Mononuclear cell (primary cell): ENCODE measurements at regions not wholly inside any gene's neighbourhood (a gene's known extent, or its start where the extent isn't known, plus 50 kb on each side); places are given as distances from the start of the nearest gene placed in this dataset.

Experiments
- H3K27me3 ChIP-seq: 2 replicates; pipeline ENCODE4 v1.6.0; 2011; ENCODE audit warnings: low read length, control low read depth; ENCODE audit not compliant: insufficient read depth
- H3K4me1 ChIP-seq: 2 replicates; pipeline ENCODE4 v1.5.1; 2011; ENCODE audit warnings: mild to moderate bottlenecking, low read length, control low read depth; ENCODE audit not compliant: insufficient read depth
- H3K4me3 ChIP-seq: 2 replicates; pipeline ENCODE4 v1.5.1; 2011; ENCODE audit warnings: mild to moderate bottlenecking, low read length, moderate library complexity
- H3K9me3 ChIP-seq: 2 replicates; pipeline ENCODE4 v1.5.1; 2011; ENCODE audit warnings: low read depth, mild to moderate bottlenecking, control low read depth, low read length

DNA sequence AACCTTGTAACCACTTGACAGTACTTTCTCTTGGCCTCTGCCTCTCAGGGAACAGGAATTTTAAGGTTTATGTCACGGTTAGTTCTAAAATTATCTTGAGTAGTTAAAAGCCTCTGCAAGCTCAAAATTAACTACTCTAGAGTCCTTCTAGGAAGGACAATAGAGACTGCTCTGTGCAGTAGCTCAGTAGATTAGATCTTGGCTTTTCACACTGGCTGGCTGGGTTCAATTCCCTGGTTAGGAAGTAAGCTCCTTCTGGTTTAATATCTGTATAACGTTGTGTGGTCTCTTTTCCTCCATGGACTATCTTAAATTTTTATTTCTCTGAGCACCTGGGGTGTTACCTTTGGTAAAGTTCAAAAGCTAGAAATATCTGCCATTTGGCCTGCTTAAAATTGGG is 109.2 kb downstream of the AASDHPPT start:
- no peaks in the 10 kb centered on the region for H3K27me3 ChIP-seq
- H3K4me3 ChIP-seq: no peak overlapping the region
- H3K9me3 ChIP-seq: no peaks in the 10 kb centered on the region
- H3K4me1 ChIP-seq: no peaks in the 10 kb centered on the region

DNA sequence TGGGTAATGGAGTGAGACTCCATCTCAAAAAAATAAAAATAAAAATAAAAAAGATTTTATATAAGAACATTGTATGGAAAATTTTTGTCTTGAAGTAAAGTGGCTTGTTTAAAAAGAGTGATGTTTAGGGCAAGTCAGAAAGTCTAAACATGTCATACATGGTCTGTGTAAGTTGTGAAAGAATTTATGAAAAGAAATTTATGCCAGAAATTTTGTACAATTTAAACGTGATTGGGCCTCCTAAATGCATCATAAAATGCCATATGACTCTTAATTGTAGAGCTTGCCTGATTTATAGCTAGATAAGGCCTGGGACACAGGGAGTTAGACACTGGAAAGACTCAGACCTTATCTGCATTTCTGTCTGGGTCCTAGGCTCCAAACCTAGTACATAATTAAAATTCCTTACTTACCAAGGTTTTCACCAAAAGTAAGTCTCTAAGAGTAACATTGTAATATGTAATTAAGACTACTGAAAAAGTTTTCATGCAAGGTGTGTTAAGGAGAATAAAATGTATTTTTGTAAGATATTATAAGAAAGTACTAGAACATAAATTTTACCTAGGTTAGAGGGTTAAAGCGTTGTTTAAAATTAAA is 110.5 kb downstream of the AASDHPPT start:
- no peaks in the 10 kb centered on the region for H3K27me3 ChIP-seq
- no peaks in the 10 kb centered on the region for H3K4me1 ChIP-seq
- no peak overlapping the region for H3K4me3 ChIP-seq
- no peaks in the 10 kb centered on the region for H3K9me3 ChIP-seq

DNA sequence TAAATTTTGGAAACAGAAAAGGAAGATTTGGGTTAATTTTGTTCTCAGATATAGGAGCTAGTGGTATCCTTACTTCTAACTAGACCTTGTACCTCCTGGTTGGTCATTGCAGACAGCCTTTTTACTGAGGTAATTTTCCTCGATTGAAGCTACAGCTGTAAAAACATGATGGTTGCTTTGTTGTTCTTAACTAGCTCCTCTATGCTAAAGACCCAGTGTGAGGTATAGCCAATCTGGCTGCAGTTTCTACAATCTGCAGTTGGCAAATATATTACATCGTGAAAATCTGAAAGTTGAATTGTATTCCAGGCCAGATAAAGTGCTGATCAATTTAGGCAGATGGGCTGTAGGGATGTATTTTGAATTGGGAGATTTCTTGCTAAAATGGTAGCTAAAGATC is 116.5 kb downstream of the AASDHPPT start:
- no peaks in the 10 kb centered on the region for H3K4me1 ChIP-seq
- no peak overlapping the region for H3K4me3 ChIP-seq
- no peaks in the 10 kb centered on the region for H3K9me3 ChIP-seq
- H3K27me3 ChIP-seq: no peaks in the 10 kb centered on the region

DNA sequence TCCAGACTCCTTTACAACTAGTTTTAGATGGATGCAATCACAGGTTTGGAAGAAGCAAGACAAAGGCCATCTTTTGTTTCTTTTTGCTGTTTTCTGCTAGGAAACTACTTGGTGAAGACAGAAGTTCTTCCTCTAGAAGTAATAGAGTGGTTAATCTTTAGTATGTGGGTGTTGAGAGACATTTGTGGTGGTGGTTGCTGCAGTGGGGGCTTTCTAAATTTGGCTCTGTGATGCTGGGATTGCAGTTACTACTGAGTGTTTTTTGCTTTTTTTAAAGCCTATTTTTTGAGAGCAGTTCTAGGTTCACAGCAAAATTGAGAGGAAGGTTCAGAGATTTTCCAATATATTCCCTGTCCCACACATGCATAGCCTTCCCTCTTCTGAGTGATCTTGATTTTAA is 120.0 kb downstream of the AASDHPPT start:
- H3K27me3 ChIP-seq: no peaks in the 10 kb centered on the region
- no peak overlapping the region for H3K4me3 ChIP-seq
- no peaks in the 10 kb centered on the region for H3K4me1 ChIP-seq
- H3K9me3 ChIP-seq: no peaks in the 10 kb centered on the region

DNA sequence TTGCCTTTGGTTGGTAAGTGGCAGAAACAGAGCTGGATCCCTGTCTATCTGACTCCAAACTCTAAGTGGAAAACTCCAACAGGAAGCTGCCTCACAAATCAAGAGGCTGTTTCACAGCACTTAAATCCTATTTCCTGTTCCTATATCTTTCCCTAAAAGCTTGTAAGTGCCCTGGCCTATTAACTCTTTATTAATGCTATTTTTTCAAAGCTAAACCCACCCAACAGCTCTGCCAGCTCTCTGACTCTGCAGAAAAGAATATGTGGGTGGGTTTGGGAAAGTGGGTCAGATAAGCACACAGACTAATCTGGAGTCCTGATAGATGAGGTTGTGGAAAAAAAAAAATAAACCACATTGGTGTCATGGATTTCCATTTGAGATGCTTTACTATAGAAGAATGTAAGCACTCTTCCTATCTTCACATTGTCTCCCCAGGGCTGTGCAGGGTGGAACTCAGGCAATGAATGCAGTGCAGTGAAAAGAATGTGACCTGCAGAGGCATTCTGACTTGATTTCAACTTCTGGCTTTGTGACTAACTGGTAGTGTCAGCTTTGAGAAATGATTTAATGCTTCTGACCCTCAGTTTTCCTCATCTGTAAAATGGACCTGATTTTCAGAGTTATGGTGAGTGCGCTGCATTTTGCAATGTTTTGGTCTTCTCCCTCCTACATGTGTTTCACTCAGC is 125.6 kb downstream of the AASDHPPT start:
- H3K9me3 ChIP-seq: no peaks in the 10 kb centered on the region
- H3K4me1 ChIP-seq: no peaks in the 10 kb centered on the region
- no peaks in the 10 kb centered on the region for H3K27me3 ChIP-seq
- no peak overlapping the region for H3K4me3 ChIP-seq

DNA sequence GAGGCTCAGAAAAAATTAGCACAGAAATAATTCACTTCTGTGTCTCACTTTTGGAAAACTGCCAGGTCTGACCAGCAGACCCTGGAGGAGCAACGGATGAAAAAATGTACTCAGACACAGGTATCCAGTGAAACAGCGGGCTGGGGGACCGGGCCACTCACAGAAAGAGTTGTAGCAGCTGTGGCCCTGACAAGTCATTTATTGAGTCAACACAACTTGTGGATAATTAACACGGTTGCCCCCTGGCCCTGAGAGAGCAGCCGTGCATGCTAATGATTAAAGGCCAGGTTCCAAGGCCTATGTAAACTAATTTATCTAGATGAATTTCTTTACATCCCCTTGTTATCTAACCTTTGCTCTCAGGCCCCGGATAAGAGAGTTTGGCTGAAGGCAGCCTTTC is 131.3 kb downstream of the AASDHPPT start:
- H3K27me3 ChIP-seq: no peaks in the 10 kb centered on the region
- no peak overlapping the region for H3K4me3 ChIP-seq
- H3K4me1 ChIP-seq: no peaks in the 10 kb centered on the region
- no peaks in the 10 kb centered on the region for H3K9me3 ChIP-seq

DNA sequence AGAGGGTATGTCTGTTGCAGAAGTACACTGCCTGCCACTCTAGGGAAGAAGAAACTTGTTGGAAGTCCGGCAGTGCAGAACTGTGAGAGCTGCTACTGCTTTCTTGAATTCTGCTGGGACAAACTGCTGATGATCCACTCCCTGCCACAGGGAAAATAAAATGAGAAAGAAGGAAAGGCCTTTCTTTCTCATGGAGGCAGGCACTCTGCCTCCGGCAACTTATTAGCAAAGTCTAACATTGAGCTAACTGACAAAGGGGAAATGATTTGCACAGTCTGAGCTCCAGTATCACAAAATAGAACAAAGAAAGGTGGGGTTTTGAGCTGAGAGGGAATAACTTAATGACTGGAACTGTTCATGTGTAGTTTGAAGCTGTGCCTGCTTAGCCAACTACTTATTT is 134.6 kb downstream of the AASDHPPT start:
- Histone ChIP-seq H3K4me1 (no peaks in the 10 kb centered on the region), H3K9me3 (no peaks in the 10 kb centered on the region), H3K27me3 (no peaks in the 10 kb centered on the region), H3K4me3 (no peak overlapping the region)

DNA sequence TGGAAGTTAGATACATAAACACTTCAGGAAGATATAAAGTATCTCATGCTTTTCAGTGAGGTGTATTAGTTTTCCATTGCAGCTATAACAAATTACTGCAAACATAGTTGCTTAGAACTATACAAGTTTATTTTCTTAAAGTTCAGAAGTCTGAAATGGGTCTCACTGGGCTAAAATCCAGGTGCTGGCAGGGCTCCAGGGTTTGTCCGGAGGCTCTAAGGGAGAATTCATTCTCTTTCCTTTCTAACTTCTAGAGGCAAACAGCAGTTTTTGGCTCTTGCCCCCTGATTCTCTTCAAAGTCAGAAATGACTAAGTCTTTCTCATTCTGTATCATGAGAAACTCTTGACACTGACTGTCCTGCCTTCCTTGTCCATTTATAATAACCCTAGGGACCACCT is 138.8 kb downstream of the AASDHPPT start:
- Histone ChIP-seq H3K9me3 (no peaks in the 10 kb centered on the region), H3K4me3 (no peak overlapping the region), H3K4me1 (no peaks in the 10 kb centered on the region)

DNA sequence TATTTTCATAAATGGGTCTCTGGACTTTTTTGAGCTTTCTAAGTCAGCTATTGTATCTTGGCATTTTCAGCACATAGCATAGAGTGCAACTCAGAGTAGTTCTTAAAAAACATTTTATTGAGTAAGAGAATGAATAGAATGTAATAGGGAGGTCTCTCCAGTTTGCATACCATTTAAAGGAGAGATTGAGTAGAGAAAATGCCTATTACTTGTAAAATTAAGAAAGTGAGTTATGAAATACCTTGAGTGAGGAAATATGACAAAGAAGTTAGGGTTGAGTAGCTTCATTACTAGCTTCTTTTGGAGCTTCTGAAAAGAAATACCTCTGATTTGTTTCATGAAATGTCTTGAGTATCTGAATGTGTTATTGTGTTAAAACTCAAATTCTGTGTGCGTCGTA is 140.0 kb downstream of the AASDHPPT start:
- H3K9me3 ChIP-seq: no peaks in the 10 kb centered on the region
- H3K4me1 ChIP-seq: no peaks in the 10 kb centered on the region
- no peaks in the 10 kb centered on the region for H3K27me3 ChIP-seq
- no peak overlapping the region for H3K4me3 ChIP-seq

More for the DNA sequence above, 138.8 kb downstream of the AASDHPPT start:
- H3K27me3 ChIP-seq: no peaks in the 10 kb centered on the region

DNA sequence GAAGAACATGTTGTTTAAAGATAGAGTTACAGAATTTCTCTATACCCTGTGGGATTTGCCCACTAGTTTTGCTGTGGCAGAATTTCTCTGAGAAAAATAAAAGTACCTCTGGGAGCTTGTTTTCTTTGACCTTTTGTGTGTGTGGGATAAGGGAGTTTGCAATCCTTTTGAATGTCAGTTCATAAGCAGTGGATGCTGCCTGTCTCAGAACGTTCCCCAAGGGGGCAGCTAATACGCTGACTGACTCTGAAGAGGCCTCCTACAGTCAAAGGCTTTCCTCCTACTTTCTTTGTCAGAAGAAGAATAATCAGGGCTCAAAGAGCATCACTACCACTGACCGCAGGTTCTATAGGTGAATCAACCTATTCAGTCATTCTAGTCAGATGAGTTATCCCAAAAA is 140.6 kb downstream of the AASDHPPT start:
- no peaks in the 10 kb centered on the region for H3K27me3 ChIP-seq
- no peak overlapping the region for H3K4me3 ChIP-seq
- no peaks in the 10 kb centered on the region for H3K9me3 ChIP-seq
- no peaks in the 10 kb centered on the region for H3K4me1 ChIP-seq

DNA sequence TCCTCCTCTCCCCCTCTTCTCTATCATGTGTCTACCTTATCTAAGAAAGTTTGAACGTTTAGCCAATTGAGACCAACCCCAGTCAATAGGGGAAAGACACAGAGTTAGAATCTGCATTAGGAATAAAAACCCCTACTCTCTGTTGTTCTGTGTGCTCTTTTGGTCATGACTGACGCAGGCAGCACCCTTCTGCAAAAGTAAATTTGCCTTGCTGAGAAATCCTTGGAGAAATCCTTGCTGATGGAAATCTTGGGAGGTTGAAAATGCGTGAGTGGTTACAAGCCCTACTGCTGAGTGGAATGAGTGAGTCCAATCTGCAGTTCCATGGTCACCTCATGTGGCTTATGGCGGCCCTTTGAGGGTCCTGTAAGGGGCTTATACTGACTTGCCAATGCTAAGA is 145.2 kb downstream of the AASDHPPT start:
- H3K27me3 ChIP-seq: no peaks in the 10 kb centered on the region
- no peaks in the 10 kb centered on the region for H3K9me3 ChIP-seq
- H3K4me1 ChIP-seq: no peaks in the 10 kb centered on the region

DNA sequence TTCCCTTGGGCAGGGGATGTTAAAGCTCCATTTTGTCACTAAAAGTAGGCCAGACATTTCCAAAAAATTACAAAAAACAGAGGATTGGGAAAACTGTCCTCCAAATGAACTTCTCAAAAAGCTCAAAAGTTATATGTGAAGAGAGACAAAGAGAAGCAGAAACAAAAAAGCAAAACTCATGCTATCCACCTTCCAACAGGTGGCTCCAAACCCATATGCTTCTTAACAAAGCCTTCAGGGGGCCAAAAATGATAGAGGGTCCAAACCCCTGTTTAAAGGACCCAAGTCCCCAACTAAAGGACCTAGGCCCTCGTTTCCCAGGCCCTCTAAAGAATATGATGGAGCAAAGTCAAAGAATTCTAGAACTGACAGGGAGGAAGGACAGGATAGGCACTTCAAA is 146.7 kb downstream of the AASDHPPT start:
- no peaks in the 10 kb centered on the region for H3K9me3 ChIP-seq
- H3K4me3 ChIP-seq: no peak overlapping the region
- no peaks in the 10 kb centered on the region for H3K4me1 ChIP-seq
- H3K27me3 ChIP-seq: no peaks in the 10 kb centered on the region

More for the DNA sequence above, 145.2 kb downstream of the AASDHPPT start:
- no peak overlapping the region for H3K4me3 ChIP-seq

DNA sequence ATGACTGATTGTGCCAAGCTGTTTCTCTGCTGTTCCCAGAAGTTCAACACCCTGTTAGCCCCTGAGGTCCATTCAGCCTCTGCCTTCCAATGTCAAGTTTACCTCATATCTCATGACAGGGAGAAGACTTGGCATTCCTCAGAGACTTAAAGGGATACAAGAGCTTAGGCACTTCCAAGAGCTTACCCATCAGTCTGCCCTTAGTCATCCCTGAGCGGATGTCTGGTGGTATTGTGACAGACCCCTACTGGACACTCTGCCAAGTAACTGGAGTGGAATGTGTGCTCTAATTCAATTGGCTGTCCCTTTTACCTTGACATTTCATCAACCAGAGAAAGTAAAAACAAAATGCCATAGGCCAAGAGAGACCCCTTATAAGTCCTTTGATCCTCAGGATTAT is 151.5 kb downstream of the AASDHPPT start:
- Histone ChIP-seq H3K9me3 (no peaks in the 10 kb centered on the region), H3K4me1 (no peaks in the 10 kb centered on the region), H3K4me3 (no peak overlapping the region), H3K27me3 (no peaks in the 10 kb centered on the region)

DNA sequence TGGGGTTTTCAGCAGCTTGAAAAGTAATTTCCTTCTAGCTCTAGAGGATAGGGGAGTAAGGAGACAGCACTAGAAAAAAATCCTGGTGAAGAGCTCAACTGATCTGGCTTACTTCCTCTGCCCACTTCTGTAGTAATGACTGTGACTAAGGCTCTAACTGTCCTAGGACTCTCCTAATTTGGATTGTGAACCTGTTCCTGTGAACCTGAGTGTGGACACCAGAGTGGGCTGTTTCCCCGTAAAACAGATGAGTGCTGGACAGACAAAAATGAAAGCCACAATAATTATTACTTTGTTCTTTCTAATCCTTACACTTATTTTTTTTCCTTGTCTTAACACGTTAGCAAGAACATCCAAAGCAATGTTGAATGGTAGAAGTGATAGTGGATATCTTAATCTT is 154.1 kb downstream of the AASDHPPT start:
- no peaks in the 10 kb centered on the region for H3K4me1 ChIP-seq
- H3K27me3 ChIP-seq: no peaks in the 10 kb centered on the region
- H3K9me3 ChIP-seq: no peaks in the 10 kb centered on the region
- no peak overlapping the region for H3K4me3 ChIP-seq

DNA sequence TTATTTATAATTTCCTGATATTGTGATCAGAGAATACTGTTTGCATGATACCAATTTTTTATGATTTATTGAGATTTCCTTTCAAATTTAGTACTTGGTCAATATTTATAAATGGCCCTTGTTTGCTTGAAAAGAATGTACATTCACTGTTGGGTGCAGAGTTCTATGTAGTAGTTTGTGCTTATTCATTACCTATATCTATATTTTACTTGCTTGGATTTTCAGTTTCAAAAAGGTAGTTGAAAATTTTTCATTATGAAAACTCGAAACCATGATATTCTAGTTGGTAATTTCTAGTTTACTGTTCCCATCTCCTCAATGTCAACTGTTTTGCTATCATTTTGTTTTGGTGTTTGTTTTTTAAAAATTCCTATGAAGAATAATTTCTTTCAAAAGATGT is 155.7 kb downstream of the AASDHPPT start:
- Histone ChIP-seq H3K4me1 (no peaks in the 10 kb centered on the region), H3K27me3 (no peaks in the 10 kb centered on the region), H3K4me3 (no peak overlapping the region), H3K9me3 (no peaks in the 10 kb centered on the region)

DNA sequence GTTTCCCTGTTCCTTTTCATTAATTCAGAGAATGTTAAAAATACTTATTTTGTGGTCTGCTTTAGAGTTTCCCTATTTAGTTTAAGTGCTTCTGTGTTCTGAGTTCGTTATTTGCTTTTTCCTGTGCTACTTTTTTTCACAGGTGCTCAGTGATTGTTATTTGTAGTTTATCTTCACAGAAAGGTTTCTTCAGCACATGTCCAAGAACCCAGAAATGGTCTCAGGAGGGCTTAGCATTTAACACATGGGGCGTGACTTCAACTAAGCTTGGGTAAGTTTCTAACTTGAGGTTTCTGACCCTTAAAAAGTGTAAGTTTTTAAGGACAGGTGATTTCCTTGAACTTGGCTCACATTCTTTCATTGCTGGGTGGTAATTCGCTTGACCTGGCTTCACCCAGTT is 157.3 kb downstream of the AASDHPPT start:
- Histone ChIP-seq H3K4me3 (no peak overlapping the region), H3K4me1 (no peaks in the 10 kb centered on the region), H3K27me3 (no peaks in the 10 kb centered on the region), H3K9me3 (no peaks in the 10 kb centered on the region)
